GM18499 (cell line): ENCODE measurements at regions not wholly inside any gene's neighbourhood (a gene's known extent, or its start where the extent isn't known, plus 50 kb on each side); places are given as distances from the start of the nearest gene placed in this dataset.
"Not testable (repeated sequence)": the region's sequence is repeated elsewhere in the genome, so short reads cannot be mapped to it uniquely, and the experiment has no call there.

Experiments
- ATAC-seq: cut with Tn5 transposase; IDR thresholded peaks from one replicate; pipeline ENCODE4 v1.9.1; 2021; ENCODE audit warnings: moderate number of reproducible peaks; ENCODE audit not compliant: insufficient read depth, unreplicated experiment

- ATAC-seq = no peak
Observed at GRCh38 chr6:8844968-8845367, 409.6 kb upstream of the SLC35B3 start.

DNA sequence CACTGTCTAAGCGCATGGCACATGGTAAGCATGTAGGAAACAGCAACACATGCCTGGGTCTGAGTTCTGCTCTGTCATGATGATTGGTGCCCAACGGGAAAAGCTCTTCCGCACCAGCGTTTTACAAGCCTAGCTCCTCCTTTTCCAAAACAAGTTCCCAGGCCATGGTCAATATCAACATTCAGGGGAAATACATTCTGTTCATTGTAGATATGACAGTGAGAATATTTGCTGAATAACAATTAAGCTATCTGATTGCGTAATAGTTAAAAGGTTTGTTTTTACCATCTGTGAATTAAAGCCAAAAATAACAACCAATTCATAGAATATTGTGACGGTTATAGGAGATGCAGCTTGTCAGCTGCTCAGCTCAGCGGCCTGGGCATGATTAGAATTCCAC lies 404.3 kb upstream of the SLC35B3 start:
- no peak for ATAC-seq

DNA sequence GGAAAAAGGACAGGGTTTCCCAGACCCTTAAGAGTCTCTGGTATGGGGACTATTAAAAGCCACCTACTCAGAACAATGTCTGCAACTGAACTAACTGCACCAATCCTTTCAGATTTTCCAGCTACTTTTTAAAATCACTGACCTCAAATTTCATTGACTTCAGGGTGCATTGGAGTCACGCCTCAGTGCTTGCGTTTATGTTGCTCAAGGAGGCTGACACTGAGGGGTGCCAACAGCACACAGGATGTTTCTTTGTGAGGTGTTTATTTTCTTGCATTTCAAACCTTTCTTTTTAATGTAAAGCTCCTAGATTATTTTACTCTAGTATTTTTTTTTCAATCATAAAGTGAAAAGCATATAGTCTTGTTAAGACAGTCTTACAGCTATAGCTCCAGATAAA lies 402.0 kb upstream of the SLC35B3 start:
- no peak for ATAC-seq

DNA sequence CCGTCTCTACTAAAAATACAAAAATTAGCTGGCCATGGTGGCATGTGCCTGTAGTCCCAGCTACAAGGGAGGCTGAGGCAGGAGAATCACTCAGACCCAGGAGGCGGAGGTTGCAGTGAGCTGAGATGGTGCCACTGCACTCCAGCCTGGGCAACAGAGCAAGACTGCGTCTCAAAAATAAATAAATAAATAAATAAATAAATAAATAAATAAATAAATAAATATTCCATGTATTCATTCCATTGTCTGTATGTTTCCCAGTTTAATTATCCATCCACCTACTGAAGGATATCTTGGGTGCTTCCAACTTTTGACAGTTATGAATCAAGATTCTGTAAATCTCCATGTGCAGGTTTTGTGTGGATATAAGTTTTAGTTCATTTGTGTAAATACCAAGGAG lies 397.4 kb upstream of the SLC35B3 start:
- ATAC-seq = not testable (repeated sequence)

- no peak for ATAC-seq
Observed at GRCh38 chr6:8831366-8832152, 396.2 kb upstream of the SLC35B3 start.

DNA sequence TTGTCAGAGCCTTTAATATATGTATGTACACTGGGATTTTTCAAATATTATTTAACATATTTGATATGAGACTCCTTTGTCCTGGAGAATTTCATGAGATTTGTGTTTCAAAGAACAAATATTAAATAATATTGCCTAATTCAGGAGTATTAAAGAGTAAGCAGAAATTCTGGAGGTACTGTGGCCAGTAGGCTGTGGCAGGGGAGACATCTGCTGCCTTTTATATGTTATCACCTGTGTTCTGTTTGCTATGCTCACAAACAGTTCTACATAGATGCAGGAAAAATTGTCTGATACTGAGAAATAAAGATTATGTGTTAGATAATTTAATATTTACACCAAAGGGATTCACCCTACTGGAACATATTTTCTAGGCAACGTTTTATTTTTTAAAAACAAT lies 395.4 kb upstream of the SLC35B3 start:
- no peak for ATAC-seq

GRCh38 chr6:8829796-8830195 lies 394.5 kb upstream of the SLC35B3 start:
- no peak for ATAC-seq

DNA sequence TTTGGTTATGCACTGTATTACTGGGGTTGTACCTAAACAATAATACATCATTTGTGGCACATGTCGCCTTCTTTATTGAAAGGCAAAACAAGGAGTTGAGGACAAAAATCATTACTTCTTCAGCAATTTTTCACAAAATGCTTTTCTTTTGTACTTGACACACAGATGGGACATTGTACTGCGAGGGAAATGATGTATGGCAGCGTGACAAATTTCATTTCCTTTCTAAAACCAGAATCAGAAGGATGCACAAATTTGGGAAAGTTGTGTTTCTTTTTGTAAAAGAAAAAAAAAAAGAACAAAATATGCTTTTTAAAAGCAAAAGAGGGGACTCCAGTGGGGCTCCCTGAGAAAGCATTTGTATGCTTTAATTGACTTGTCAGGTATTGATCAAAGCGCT lies 394.0 kb upstream of the SLC35B3 start:
- no peak for ATAC-seq

- no peak for ATAC-seq
Observed at GRCh38 chr6:8828376-8828775, 393.0 kb upstream of the SLC35B3 start.

DNA sequence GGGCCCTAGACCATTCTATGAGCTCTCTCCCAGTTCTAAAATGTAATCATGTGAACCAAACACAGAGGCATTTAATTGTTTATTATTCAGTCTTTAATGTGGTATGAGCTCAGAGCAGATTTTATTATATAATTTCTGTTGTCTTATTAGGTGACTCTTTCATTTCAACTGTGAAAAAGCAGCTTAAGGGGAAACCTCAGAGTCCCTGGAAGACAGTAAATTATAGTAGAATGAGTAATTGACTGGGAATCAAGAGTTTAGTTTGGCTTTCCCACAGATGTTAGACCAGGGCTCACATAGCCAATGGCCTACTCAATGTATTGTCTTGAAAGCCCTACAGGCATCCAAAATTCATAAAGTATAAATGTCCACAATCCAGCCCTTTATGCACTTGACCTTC lies 390.4 kb upstream of the SLC35B3 start:
- ATAC-seq = no peak

GRCh38 chr6:8821981-8822381 lies 386.6 kb upstream of the SLC35B3 start:
- ATAC-seq = no peak

DNA sequence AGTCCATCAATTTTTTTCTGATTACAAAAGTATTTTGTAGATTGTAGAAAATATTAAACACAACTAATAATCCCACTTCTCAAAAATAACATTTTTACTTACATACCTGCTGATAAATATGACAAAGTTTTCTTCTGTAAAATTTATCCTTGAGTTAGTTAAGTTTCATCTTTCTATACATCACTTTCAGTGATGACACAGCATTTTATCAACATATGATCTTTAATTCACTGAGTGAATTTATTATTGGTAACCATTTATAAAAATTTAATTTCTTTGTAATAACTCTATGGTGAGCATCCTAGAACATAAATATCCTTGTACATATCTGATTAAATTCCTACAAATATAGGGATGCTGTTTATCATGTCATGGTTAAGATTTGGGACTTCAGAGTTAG lies 385.0 kb upstream of the SLC35B3 start:
- no peak for ATAC-seq

DNA sequence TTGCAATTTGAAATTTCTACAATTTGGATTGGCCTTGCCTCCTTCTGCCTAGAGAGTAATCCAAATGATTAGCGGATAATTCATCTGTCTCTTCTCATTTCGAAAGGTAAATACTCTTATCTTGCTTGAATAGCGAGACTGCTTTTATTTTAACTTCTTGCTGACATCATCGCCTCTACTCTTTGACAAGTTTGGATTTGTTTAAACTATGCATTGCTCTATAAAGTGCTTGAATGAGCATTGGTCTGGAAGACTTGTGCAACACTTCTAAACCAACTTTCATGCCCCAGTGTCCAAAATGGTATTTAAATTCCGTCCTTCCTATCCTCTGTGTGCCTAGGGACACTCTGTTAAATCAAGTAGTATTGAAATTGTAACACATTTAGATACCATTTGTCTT lies 384.1 kb upstream of the SLC35B3 start:
- no peak for ATAC-seq

DNA sequence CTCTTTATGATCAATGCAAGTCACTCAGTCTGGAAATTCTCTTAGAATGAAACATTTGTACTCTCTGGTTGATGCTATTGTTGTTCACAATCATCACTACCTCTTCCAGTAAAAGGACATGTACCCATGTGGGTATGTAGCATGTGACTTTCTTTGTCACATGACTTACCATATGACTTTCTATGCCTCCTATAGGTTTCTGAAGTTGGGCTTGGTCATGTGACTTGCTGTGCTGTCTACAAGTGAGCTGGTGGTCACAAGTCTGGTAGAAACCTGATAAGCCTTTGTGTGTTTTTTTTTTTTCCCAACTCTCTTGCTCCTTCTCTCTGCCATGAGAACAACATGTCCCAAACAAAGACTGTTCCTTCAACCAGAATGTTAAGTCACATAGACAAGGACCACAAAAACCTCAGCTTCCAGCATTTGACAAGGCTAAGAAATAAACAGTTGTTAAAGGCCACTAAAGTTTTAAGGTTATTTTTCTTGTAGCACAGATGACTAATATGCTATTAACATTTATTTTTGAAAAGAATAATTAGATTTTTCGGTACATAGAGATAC lies 379.2 kb upstream of the SLC35B3 start:
- ATAC-seq = no peak

- ATAC-seq = no peak
Observed at GRCh38 chr6:8810325-8810724, 375.0 kb upstream of the SLC35B3 start.

DNA sequence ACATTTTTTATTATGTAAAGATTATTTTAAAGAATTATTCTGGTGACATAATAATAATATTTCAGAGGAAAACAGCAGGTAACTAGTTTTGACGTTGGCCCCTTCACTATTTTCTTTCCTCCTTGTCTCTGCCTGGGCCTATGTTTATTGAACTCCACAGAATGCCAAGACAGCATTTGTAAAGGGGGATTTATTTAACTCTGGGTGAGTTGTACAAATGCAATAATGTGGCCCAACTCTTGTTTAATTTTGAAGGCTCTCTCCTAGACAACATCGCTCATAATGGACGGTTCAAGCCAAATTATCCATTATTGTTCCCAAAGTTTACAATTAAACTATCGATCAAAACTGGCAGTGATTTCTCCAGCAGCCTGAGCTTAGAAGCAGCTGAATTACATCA lies 374.3 kb upstream of the SLC35B3 start:
- ATAC-seq = no peak

DNA sequence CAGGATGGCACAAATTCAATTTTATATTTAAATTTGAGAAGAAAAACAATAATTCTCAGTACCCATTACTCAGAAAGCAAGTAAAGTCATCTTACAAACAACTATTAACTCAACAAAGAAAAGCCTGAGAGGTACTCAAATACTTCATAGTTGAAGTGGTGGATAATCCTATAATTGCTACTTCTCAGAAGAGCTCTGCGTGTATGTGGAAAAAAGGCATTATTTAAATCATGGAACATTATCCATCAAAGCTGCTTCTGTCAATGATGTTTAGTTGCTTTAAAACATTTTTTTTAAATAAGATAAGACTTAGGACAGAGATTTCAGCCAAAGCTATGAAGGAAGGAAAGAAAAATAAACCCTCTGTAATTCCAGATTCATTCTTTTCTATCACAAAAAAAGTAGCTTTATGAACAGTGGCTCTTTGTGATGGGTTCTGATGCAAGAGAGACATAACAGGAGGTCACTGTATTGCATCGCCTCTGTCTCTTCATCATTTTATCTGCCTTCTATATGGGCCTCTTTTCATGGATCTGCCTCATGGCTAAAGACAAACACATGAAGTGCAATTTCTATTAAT lies 367.9 kb upstream of the SLC35B3 start:
- ATAC-seq = no peak

DNA sequence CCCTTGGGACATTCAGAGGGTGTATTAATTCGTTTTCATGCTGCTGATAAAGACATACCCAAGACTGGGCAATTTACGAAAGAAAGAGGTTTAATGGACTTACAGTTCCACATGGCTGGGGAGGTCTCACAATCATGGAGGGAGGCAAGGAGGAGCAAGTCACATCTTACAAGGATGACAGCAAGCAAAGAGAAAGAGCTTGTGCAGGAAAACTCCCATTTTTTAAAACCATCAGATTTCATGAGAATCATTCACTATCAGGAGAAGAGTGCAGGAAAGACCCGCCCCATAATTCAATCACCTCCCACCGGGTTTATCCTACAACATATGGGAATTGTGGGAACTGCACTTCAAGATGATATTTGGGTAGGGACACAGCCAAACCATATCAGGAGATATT lies 367.1 kb upstream of the SLC35B3 start:
- ATAC-seq = not testable (repeated sequence)

DNA sequence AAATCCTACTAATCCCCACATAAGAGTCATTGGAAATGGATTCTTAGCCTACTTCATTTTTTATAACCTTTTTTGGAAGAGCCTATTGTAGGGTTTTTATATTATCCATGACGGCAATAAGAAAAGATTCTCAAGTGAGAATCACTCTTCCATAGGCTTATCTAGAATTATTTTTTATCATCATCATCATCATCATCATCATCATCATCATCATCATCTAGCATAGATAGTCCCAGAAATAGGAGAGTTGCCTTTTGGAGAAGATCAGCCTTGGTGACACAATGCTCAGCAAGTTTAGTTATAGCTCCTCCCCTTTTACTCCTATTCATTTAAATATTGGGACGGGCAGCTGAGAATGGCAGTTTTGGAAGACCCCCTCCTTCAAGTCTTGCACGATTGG lies 359.1 kb upstream of the SLC35B3 start:
- no peak for ATAC-seq

GRCh38 chr6:8789878-8790277 lies 354.5 kb upstream of the SLC35B3 start:
- ATAC-seq = no peak

- ATAC-seq = no peak
Observed at GRCh38 chr6:8785223-8785622, 349.9 kb upstream of the SLC35B3 start.

DNA sequence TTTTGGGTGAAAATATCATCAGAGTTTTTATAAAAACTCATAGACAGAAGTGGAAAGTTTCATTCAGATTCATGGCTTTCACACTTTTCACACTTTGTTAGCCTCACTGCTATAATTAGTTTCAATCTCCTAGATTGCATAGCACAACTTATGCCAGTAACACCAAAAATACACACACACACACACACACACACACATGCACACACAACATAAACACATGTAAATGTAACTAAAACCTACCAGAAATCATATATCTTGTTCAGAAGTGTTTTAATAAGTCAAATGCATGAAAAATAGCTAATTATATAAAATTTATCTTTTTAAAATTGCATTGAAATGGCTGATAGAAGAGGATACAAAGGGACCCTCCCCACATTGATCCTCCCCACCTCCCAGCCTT lies 347.8 kb upstream of the SLC35B3 start:
- ATAC-seq = no peak
